Panc1 (cell line): ENCODE measurements at regions not wholly inside any gene's neighbourhood (a gene's known extent, or its start where the extent isn't known, plus 50 kb on each side); places are given as distances from the start of the nearest gene placed in this dataset.

Source experiments
- ATAC-seq: fragments of 200-7000 bp; cut with Tn5 transposase; 2 replicates; pipeline ENCODE4 v1.9.1; 2020; ENCODE audit warnings: mild to moderate bottlenecking, moderate library complexity
- BruUV-seq: library from RNA; stranded (reverse); fragments of 400-500 nt; replicated peaks from 2 replicates; lab custom pipeline; 2021; lab: Mats Ljungman, UMichigan
- CTCF ChIA-PET: fragments of 300-600 bp; sonication (Branson Sonifier 250); formaldehyde crosslinking; loops from one replicate; lab custom pipeline; 2022; ENCODE audit warnings: antibody characterized with exemption; lab: Charles Lee
- POLR2A ChIA-PET: fragments of 300-600 bp; sonication (Branson Sonifier 250); formaldehyde crosslinking; loops from one replicate; lab custom pipeline; 2022; ENCODE audit warnings: antibody characterized with exemption; lab: Charles Lee
- DNase-seq: peaks from one replicate; pipeline ENCODE4 v3.0.0-alpha.2; 2010; ENCODE audit warnings: low read depth, low spot score
- H3K27ac ChIP-seq: 2 replicates; pipeline ENCODE4 v1.5.1; 2011; ENCODE audit warnings: mild to moderate bottlenecking, low read length, inconsistent platforms
- H3K27me3 ChIP-seq: fragments of 200-500 bp; sonication (Bioruptor generic); 2 replicates; pipeline ENCODE4 v1.6.0; 2014; ENCODE audit warnings: low read length, inconsistent platforms; ENCODE audit not compliant: control insufficient read depth, insufficient read depth
- H3K36me3 ChIP-seq: fragments of 200-500 bp; sonication (Bioruptor generic); 2 replicates; pipeline ENCODE4 v1.5.1; 2014; ENCODE audit warnings: inconsistent platforms, mild to moderate bottlenecking, low read length, moderate library complexity; ENCODE audit not compliant: control insufficient read depth, insufficient read depth
- H3K4me1 ChIP-seq: 2 replicates; pipeline ENCODE4 v1.5.1; 2011; ENCODE audit warnings: inconsistent platforms, mild to moderate bottlenecking, low read length, moderate library complexity; ENCODE audit not compliant: control insufficient read depth, insufficient read depth
- H3K4me3 ChIP-seq, 2 experiments: 2 replicates each; pipeline ENCODE4 v1.5.1; 2011 to 2012; ENCODE audit warnings: low read depth in 2 of 2, low read length in 2 of 2, mild to moderate bottlenecking in 2 of 2, inconsistent platforms in 1 of 2, moderate library complexity in 1 of 2
- H3K9me3 ChIP-seq: fragments of 200-500 bp; sonication (Bioruptor generic); 2 replicates; pipeline ENCODE4 v1.5.1; 2014; ENCODE audit warnings: low read depth, mild to moderate bottlenecking, inconsistent platforms, low read length, moderate library complexity; ENCODE audit not compliant: control insufficient read depth, insufficient read depth
- CTCF ChIP-seq: fragments of 450-650 bp; IDR thresholded peaks from 2 replicates; pipeline ENCODE4 v1.5.1; 2017; ENCODE audit warnings: mild to moderate bottlenecking
- POLR2AphosphoS5 ChIP-seq: IDR thresholded peaks from 2 replicates; pipeline ENCODE4 v1.6.1; 2012; ENCODE audit warnings: mild to moderate bottlenecking, low read depth, low read length, moderate library complexity
- REST ChIP-seq, 2 experiments: IDR thresholded peaks; 2 replicates each; pipeline ENCODE4 v1.6.1; 2011 to 2012; ENCODE audit warnings: low read depth in 2 of 2, control low read depth in 1 of 2, low read length in 1 of 2, mild to moderate bottlenecking in 1 of 2, moderate library complexity in 1 of 2; ENCODE audit not compliant: insufficient read depth in 1 of 2
- SIN3A ChIP-seq: IDR thresholded peaks from 2 replicates; pipeline ENCODE4 v1.6.1; 2012; ENCODE audit warnings: low read depth, mild to moderate bottlenecking, low read length, moderate library complexity, borderline replicate concordance; ENCODE audit not compliant: insufficient read depth
- TCF7L2 ChIP-seq: IDR thresholded peaks from 2 replicates; pipeline ENCODE4 v1.6.1; 2011; ENCODE audit warnings: mild to moderate bottlenecking, low read depth, low read length, inconsistent platforms
- in situ Hi-C: cut with HindIII; loops from 2 replicates; pipeline ENCODE4 v1.10.0; 2016; ENCODE audit warnings: low sequenced_read_pairs, low pct_unique_long_range_greater_than_20kb
- intact Hi-C: fragments of 100-400 bp; cut with micrococcal nuclease; formaldehyde crosslinking; loops from one replicate; pipeline ENCODE4 v1.10.0; 2022; ENCODE audit not compliant: unreplicated experiment

- no TSS peak for BruUV-seq
- no peak for DNase-seq
- POLR2A ChIA-PET: no interaction called here
- no peak for TF ChIP-seq SIN3A
- Histone ChIP-seq H3K27me3 (no peaks in the 10 kb centered on the region), H3K4me1 (no peaks in the 10 kb centered on the region), H3K27ac (no peak overlapping the region), H3K9me3 (no peaks in the 10 kb centered on the region), H3K36me3 (no peaks in the 10 kb centered on the region), H3K4me3 (no peak overlapping the region)
- in situ Hi-C loops: no loop called here
- CTCF ChIA-PET: no interaction called here
- ATAC-seq: no peak
- intact Hi-C loops: no loop called here
Measured at GRCh38 chr4:123144616-123145015, 222.2 kb upstream of the NUDT6 start.

GRCh38 chr4:123158576-123158975 is 236.2 kb upstream of the NUDT6 start:
- in situ Hi-C loops (no loop called here), intact Hi-C loops (no loop called here)
- no peaks in the 10 kb centered on the region for H3K27me3 ChIP-seq
- CTCF ChIA-PET: no interaction called here
- BruUV-seq: no TSS peak
- H3K9me3 ChIP-seq: no peaks in the 10 kb centered on the region
- no peaks in the 10 kb centered on the region for H3K36me3 ChIP-seq
- ATAC-seq (no peak), DNase-seq (no peak)
- H3K4me3 ChIP-seq: no peak overlapping the region
- TF ChIP-seq SIN3A: no peak
- no peak for TF ChIP-seq CTCF
- no peak for TF ChIP-seq TCF7L2
- no peak for TF ChIP-seq REST (IDR thresholded peaks at IDR 0.05; ENCODE audit: insufficient read depth in 1 of 2, low read depth in 2 of 2, low read length in 1 of 2)
- TF ChIP-seq POLR2AphosphoS5: no peak
- POLR2A ChIA-PET: no interaction called here
- no peak overlapping the region for H3K27ac ChIP-seq
- no peaks in the 10 kb centered on the region for H3K4me1 ChIP-seq

GRCh38 chr4:123159479-123159878 is 237.1 kb upstream of the NUDT6 start:
- CTCF ChIA-PET: no interaction called here
- Histone ChIP-seq H3K36me3 (no peaks in the 10 kb centered on the region), H3K27me3 (no peaks in the 10 kb centered on the region), H3K9me3 (no peaks in the 10 kb centered on the region), H3K4me1 (no peaks in the 10 kb centered on the region), H3K4me3 (no peak overlapping the region), H3K27ac (no peak overlapping the region)
- POLR2A ChIA-PET: no interaction called here
- no TSS peak for BruUV-seq
- ATAC-seq (no peak), DNase-seq (no peak)
- no peak for TF ChIP-seq REST (IDR thresholded peaks at IDR 0.05; ENCODE audit: insufficient read depth in 1 of 2, low read depth in 2 of 2, low read length in 1 of 2)
- TF ChIP-seq CTCF: no peak
- TF ChIP-seq SIN3A: no peak
- no peak for TF ChIP-seq TCF7L2
- intact Hi-C loops: no loop called here
- in situ Hi-C loops: no loop called here
